ENCODE measurements at regions not wholly inside any gene's neighbourhood (a gene's known extent, or its start where the extent isn't known, plus 50 kb on each side); places are given as distances from the start of the nearest gene placed in this dataset.
"Not testable (repeated sequence)": the region's sequence is repeated elsewhere in the genome, so short reads cannot be mapped to it uniquely, and the experiment has no call there.

DNA sequence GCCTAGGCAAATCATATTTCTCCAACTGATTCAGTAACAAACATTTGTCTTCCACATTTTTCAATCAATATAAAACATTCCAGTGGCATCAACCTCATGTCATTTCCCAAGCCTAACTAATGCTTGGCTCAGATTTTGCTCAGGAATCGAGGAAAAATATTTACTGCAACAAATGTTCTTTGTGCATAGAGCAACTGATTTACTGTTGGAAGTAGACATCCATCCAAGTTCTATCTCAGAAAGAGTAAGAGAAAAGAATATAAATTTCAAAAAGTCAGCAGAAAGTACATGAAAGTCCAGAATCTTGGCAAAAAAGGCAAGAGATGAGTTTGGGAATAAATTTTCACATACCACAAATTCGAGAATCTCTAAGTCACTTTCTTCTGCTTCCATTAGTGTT is 2245.0 kb upstream of the RAG2 start:
- DNase-seq, result no peak

DNA sequence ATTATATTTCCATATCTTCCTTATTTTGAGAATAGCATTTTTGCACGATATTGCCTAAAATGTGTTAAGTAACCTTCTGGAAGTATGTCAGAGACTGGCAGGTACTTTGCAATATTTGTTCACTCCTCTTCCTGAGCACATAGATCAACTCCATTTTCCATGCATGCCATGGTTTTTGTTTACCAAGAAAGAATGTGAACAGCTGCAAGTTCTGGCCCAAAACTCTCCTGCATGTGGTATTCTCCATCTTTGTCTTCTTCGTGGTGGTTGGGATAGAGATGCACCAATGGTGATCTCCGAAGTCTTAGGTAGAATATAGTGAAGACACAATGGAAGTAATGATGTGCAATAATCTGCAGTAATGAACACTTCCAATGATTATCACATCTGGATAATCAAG is 2241.0 kb upstream of the RAG2 start:
- no peak for DNase-seq

DNA sequence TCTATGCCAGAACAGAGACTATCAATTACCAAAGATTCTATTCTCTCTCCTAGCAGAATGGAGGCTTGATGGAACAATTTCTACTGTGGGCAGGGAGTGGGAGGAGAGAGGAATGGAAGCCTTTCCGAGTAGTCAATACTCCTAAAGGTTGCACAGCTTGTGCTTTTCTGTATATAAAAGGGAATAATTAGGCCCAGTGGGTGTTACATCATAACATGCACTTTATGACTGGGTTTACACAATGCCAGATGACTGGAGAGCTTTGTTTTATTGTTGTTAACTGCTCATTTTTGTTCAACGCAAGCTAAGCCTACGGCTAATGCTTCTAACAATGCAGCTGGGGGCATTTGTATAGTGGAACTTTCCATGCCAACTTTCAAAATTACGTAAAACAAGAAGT is 2237.9 kb upstream of the RAG2 start:
- DNase-seq, result no peak

DNA sequence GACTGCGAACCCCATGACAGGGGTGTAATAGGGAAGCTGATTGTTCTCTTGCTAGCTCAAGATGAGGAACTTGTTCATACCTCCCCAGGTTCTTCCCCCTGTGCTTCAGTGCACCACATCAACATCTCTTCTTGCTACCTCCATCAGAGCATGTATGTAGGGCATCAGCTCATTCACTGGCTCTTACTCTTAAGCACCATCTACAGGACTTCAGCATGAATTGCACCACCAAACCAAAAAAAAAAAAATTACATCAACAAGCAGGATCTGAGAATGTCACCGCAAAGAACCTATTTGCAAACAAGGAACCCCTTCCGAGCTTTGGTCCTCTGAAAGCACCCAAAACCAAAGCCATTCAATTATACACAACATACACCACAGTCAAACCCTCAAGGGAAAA is 2226.5 kb upstream of the RAG2 start:
- DNase-seq, result peak; percentile 35

DNA sequence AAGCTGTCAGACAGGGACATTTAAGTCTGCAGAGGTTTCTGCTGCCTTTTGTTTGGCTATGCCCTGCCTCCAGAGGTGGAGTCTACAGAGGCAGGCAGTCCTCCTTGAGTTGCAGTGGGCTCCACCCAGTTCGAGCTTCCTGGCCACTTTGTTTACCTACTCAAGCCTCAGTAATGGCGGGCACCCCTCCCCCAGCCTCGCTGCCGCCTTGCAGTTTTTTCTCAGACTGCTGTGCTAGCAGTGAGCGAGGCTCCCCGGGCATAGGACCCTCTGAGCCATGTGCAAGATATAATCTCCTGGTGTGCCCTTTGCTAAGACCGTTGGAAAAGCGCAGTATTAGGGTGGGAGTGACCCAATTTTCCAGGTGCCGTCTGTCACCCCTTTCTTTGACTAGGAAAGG is 2223.8 kb upstream of the RAG2 start:
- not testable (repeated sequence) for DNase-seq

DNA sequence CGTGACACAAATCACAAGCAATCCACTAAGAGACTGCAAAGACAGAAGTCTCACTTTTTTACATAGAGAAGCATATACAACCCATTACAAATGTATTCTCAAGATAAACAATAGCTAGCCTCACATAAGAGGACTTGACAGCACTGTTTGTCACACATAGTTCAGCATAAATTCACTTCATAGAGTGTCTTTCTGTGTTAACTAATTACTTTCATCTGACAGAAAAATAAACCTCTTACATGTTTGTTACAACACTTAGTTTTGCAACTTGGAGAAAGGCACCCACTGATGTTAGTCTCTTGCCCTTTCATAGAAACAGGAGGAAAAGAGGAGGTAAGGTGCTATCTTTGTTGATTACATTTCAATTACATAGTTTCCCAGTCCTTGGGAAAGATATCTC is 2221.9 kb upstream of the RAG2 start:
- no peak for DNase-seq

DNA sequence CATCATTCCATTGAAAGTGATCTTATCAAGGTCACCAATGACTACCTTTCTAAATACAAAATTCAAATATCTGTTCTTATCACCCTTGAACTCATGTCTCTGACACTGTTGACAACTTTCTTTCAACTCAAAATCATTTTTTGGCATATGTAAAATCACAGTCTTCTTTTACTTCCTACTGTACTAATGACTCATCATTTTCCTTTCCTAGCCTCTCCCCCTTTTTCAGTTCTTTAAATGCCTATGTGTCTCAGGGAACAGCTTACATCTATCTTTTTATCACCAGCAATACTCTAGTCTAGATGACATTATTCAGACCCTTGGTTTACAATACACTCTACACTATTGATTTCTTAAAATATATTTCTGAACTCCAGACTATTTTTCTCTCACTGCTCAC is 2220.7 kb upstream of the RAG2 start:
- no peak for DNase-seq

DNA sequence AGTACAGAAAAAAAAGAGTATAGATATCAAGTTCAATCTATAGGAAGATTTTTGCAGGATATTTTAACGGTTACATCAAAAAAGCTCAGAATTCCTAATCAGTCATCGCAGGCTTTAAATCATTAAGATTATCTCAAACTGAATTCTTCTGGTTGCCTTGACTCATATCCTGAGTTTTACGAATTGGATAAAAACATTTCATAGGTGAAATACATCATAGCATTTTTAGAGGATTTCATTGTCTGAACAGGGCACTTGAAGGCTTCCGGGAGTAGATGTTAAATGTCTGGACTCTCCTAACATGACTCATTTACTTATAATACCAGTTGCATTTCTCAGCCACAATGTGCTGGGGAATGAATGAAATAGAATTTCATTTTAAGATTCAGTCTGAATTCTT is 2216.6 kb upstream of the RAG2 start:
- DNase-seq, result no peak

DNA sequence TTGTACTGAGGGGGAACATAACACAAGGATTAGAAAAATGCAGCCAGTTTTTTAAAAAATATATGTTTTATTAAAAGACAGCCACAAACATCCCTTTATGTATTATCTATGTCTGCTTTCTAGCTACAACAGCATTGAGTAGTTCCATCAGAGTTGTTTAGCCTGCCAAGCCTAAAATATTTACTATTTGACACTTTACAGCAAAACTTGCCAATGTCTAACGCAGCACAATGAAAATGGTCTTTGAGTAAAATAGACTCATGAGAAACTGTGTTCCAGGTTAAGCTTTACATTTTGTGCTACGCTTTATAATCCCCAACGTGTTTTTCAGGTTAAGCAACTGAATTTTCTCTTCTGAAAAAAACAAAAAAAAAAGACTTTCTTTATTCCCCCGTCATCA is 2211.5 kb upstream of the RAG2 start:
- no peak for DNase-seq

DNA sequence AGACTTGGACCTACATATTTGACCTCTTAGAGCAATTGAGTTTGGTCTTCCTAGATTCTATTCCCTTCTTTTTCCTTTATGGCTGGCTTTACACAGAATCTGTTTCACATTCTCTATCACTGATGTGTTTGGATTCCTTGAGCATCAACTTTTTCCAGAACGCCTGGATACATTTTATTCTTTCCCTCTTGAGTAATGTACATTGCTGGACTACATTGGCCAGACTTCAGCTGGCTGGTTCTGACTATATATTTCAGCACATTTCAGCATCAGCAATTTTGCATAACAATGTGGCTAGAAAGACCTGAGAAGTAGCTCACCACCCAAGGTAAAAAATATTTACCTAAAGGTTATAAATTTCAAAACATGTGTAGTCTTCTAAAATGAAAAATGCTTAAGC is 2198.2 kb upstream of the RAG2 start:
- DNase-seq, result no peak

DNA sequence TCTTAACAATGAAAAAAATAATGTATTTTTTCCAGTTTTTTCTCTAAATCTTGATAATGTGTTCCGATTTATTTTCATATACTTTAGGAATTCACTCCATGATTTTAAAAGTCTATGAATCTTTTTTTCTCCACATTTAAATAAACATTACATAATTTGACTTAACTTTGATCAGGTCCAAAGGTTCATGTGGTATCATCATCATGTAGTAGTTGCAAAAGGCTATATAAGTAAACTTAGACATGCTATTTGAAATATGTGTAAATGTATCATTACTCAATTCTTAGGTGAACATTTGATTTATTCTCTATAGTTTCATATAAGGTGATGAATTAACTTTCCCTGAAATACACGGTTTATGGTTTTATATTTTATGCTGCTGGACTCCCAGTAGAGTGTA is 2197.0 kb upstream of the RAG2 start:
- no peak for DNase-seq

DNA sequence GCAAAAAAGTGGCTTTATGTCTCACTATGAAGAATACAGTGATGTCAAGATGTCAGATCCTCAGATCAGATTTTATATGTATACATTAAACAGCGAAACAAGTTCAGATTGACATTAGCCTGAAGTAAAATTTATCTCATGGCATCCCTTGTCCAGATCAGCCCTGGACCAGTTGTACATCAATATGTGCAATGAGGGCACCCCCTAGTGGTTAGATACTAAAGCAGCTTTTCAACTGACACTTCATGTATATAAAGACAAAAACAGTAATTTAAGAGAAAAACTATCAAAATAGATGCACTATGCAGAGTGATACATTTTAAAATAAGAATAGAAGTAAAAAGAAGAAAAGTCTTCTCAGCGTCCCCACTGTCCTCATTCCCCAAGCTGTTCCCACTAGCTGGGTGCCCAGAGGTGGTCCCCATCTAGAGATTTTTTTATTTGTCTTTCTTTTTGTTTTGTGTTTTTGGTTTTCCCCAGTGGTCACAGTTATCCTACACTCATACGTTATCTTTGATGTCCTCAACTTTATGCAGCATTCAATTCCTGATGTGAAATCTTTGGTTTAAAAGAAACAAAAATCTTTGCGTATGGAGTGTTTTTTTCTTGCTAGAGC is 2193.4 kb upstream of the RAG2 start:
- peak; percentile 85 for DNase-seq

DNA sequence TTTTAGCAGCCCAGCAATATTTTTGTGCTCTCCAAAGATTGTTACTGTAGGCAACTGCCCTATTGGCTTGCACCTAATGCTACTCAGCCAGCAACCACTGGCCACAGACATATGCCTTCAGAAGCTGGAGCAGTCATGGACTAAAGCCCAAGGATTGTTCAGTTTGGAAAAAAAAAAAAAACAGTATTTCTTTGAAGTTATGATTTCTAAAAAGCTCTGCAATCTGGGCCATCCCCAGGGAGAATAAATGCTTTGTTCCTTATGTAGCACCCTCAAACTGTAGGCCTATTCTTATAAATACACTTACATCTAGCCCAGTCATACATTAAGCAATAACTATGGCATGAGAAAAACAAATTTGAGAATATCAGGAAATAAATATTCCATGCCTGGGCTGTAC is 2190.5 kb upstream of the RAG2 start:
- DNase-seq, result no peak

DNA sequence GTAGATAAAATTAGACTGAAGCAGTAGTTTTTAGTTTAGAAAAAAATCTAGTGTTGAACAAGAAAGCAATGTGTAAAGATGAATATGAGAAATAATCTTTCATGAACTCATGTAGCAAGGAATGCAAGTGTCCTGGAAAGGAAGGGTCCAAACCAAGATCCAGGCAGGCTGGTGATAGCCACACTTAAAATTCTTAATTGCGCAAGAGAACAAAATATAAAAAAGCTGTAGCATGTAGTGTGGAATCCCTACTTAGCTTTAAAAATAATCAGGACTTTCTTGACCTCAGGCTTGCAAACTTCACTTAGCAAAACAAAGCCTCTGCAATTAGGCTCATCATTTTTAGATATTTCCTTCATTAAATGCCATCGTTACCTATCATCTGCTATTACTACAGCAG is 2186.1 kb upstream of the RAG2 start:
- DNase-seq, result no peak

DNA sequence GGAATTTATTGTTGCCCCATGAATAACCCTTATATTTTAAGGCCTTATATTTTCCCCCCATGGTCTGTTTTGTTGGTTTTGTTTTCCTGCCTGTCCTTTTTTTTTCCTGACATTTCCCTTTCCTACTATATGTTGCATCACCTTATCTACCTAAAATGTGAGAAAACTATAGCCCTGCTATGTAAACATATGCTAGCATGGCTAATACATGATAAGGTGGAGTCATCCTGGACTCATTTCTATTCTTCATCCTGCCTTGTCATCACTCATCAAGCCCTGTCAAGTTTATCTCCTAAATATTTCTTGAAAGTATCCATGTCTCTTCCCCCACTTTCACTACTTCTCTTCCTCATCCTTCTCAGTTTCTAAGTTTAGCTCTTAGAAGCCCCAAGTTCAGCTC is 2168.8 kb upstream of the RAG2 start:
- no peak for DNase-seq

DNA sequence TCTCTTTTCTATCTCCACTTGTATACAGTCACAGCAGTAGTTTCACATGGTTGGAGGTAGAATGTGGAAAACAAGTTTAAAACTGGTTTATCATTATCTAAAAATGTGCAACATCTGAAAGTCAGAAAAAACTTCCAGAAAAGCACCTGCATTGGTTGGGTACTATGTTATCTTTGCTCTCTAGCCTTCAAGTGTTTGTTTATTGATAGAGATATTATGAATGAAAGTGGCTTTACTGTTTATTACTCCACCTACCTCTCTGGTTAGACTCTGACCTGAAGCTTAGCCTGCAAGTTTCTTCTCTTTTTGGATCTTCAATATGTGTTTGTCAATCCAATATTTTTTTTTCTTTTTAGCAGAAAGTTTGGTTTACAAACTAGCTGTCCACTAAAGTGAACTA is 2161.4 kb upstream of the RAG2 start:
- DNase-seq, result no peak

DNA sequence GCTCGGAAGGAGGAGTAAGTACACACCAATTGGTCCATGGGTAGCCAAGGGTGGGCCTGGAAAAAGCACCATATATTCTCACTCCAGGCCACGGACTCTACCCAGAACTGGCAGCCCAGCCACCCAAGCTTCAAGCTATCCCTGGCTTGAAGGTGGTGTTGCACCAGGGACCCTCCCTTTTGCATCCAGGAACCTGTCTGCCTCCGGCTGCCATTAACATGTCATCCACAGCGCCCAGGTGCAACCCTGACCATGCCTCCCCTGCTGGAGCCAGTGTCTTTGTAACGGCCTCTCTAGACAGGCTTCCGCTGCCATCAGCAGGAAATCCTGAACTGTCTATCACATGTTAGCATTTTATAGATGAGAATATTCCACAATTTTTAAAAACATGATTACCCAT is 2158.5 kb upstream of the RAG2 start:
- no peak for DNase-seq

DNA sequence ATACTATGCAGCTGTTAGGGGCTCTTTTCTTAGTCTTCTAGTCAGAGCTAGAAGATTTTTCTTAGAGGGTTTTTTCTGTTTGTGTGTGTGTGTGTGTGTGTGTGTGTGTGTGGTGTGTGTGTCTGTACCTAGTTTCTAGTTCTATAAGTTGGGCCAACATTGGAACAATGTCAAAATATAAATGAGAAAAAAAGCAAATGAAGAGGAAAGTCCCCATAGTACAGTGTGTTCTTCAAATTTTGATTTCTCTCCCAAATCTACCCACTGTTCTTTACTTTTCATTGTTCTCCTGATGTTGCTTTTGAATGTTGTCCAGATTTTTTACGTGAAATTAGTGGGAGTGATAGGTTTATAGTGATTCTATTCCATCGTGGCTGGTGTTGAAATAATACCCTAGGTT is 2153.4 kb upstream of the RAG2 start:
- no peak for DNase-seq

DNA sequence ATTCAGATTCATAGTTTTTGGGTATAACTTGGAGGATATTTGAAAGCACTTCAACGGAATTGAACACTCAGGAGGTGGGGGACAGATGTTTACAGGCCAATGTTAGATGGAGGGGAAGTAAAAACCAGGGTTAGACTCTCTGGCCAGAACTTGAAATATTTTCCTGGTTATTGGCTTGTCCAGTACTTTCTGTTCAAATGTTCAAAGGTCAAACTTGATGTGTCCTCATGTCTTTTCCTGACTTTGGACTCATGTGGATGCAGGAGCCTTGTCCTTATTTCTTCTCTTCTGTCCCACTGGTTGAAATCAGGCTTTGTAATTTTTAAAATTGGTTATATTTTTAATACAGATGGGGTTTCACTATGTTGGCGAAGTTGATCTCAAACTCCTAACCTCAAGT is 2148.5 kb upstream of the RAG2 start:
- not testable (repeated sequence) for DNase-seq

DNA sequence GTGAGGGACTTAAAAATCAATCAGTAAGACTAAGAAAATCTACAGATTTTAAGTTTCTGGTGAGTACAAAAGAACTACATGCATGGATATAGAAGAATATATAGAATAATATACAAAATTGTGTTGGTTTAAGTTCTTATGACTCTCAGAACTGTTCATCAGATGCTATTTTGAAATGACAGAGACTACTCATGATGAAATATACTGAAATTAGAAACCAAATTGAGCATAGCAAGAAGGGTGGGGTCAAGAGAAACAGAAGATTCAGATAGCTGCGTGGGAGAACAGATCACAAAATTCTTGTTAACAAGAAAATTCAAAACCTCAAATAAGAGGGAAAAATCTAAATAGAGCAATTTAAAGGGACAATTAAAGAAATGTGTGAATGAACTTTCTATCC is 2125.3 kb upstream of the RAG2 start:
- no peak for DNase-seq

DNA sequence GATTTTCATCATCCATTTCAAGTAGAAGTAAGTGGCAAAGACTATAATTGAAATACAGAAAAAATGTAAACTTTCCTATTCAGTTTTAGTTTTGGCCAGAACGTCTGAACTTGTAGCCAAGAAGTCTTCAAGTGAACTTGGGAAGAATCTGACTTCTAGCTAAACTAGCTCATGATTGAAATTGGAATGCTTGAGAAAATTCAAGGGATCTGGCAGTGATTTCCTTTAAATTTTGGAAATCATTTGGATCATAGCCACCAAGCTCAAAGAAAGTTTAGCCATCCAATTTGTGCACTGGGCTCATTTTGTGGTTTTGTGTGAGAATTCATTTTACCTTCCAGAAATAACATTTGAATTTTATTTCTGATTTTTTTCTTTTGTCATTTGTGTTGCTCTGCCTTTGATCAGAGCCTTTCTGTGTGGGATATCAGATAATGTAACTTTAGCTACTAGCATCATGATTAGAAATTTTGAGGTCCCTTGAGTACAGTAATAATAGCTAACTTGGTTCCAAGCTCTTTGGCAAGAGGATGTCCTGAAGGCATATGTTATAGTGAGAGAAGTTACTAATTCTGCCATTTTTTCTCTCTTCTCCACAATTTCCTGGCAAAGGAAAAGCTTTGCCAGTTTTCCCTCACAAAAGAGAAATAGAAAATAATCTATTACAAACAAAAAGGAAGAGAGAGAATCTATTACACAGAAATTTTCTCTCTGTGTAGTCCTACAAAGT is 2123.7 kb upstream of the RAG2 start:
- no peak for DNase-seq

DNA sequence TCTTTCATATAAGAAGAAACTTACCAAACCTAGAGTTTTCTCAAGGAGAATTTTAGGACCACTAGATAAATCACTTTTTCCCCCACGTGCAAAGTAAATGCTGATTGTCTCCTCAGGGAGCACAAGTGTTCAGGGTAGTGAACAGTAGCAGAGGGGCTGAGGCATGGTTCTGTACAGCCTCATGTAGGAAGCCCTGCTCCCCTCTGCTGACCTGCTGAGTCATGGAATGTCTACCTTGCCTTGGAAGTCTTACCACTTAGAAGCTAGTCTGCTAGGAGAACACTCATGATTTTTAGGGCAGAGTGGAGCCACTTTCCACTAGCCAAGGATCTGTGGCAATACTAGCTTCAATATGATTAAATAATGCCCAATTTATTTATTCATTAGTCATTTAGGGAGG is 2120.6 kb upstream of the RAG2 start:
- peak; percentile 10 for DNase-seq

DNA sequence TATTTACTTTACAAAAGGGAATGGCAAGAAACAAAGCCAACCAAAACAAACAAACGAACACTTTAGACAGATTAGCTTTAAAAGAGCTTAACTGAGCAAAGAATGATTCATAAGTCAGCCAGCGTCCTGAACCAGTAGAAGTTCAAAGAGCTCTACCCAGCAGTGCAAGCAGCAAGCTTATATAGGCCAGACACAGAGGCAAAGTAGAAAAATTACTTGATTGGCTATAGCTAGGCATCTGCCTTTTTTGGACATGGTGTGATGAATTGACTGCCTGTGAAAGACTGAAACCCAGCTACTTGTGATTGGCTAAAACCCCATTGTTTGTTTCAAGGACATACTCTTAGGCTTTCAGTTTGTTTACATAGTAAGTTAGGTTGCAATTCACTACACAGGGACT is 2120.0 kb upstream of the RAG2 start:
- DNase-seq, result peak; percentile 63

DNA sequence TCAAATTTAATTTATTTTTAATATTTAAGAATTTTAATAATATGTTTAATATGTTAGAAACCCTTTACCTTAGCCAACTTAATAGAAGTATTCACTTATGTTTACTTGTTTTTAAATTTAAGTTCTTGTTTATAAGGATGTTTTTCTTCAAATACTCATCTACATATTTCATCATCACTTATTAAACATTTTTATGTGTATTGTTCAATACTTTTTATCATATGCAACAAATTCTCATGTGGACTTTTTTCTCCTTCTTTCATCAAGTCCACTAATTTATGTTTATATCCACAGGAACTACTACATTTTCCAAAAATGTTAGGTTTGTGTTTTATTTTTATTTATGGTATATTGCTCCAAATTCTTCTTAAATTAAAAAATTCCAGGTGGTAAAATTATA is 2113.1 kb upstream of the RAG2 start:
- DNase-seq, result no peak

DNA sequence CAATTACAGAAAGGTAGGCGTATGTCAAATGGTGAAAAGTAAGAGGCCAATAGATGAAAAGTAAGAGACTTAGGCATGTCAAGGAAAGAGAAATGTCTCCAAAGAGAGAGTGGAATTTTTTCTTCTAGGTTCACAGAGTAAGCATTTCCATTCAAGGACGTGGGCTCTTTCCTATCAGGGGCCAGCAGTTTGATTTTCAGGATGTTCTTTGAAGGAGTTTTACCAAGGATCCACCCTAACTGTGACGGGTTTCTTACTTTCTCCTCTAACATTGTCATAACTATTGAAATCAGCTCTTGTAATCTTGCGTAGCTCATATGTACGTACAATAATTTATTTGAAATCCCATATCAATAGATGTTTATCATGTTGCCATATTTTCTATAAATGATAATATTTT is 2112.2 kb upstream of the RAG2 start:
- DNase-seq, result no peak

Measured in NCI-H82 (cell line).